Renal cortex interstitium (tissue), 11 donors: ENCODE measurements at regions not wholly inside any gene's neighbourhood (a gene's known extent, or its start where the extent isn't known, plus 50 kb on each side); places are given as distances from the start of the nearest gene placed in this dataset.

Experiments
- DNase-seq, 11 donors: peaks; one replicate each; pipeline ENCODE4 v3.0.0-alpha.2; 2013; ENCODE audit warnings: low read depth in 9 of 11, low spot score in 4 of 11; ENCODE audit errors: extremely low read depth in 1 of 11

DNA sequence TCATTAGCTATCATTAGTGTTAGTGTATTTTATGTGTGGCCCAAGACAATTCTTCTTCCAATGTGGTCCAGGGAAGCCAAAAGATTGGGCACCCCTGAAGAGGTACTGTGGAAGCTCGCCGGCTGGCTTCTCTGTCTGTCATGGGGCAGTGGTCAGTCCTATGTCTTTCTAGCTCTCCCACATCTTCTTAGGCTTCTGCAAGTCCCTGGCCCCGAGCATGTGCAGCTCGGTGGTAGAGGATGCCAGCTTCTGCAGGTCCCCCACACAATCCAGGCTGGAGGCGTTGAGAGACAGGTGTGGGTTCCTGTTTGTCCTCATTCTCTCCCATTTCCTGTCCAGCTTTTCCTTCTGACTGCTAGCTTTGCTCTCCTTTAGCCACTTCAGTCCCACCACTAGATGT lies 134.1 kb upstream of the NALF2 start:
- DNase-seq: no peak

DNA sequence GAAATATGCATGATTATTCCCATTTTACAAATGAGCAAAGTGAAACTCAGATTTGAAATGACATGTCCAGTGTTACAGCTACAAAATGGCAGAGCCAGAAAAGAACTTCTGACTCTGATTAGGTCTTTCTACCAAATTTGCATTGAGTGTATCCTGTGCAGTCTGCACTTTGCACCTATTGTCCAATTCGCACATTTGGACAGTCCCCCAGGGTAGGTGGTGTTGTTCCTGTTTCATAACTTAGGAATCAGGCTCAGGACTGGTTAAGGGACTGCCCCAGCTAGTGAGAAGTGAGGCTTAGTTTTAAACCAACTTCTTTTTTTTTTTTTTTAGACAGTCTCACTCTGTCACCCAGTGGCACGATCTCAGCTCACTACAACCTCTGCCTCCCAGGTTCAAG lies 137.9 kb upstream of the NALF2 start:
- no peak for DNase-seq

DNA sequence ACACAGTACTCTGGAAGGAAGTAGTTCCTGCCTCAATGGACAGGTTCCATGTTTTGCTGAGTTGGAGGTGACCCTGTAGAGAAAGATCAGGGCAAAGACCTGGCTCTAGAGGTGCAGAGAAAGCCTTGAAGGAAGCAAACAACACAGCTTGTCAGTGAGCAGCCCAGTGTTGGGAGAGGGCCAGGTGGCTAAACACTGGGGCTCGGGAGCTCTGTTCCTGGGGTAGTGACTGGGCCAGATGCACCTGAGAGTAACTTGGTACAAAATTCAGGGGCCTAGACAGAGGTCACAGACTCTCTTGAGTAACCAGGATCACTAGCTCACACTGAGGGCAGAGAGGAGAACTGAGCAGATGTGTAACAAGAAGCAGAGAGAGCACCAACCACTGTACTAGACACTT lies 138.4 kb upstream of the NALF2 start:
- no peak for DNase-seq

GRCh38 chrX:69365349-69365748 lies 138.8 kb upstream of the NALF2 start:
- DNase-seq: no peak

DNA sequence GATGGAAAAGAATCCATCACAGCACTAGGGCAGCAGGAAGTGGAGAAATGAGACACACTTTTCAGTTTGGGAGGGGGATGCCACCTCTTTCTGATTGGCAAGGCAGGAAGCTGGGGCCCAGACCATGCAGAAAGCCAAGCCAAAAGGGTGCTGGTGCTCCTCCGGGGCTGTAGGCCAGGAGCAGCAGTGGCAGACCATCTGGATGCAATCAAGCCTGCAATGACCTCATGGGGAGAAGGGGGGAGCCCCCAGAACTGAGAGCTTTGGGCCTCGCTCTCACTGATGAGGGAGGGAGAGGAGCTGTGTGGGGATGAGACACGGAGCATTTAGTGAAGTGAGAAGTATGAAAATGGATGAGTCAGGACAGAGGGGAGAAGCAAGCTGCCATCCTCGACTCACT lies 141.3 kb upstream of the NALF2 start:
- DNase-seq: no peak

DNA sequence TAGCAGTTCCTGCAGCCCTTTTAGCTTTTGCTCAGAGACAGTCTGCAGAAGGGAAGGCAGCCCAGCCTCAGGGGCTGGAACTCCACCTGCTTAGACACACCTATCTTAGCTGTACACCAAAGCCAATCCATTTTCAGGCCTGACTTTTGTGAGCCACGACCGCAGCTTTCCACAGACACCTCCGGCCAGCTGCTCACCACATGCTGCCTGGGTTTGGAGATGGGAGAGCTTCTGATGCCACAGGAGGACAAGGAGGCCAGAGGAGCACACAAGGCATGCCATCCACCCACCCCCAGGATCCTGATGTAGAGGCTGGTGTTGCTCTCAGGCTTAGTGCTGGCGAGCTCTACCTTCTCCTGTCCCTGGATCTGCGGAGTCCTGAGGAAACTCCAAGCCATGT lies 141.8 kb upstream of the NALF2 start:
- DNase-seq: no peak

GRCh38 chrX:69361311-69361845 lies 142.7 kb upstream of the NALF2 start:
- DNase-seq: peak in 1 of 11 donors; percentile 3

GRCh38 chrX:69357317-69357716 lies 146.8 kb upstream of the NALF2 start:
- no peak for DNase-seq

GRCh38 chrX:69324851-69325250 lies 159.6 kb upstream of the PJA1 start:
- no peak for DNase-seq

GRCh38 chrX:69323786-69324720 lies 158.8 kb upstream of the PJA1 start:
- no peak for DNase-seq

GRCh38 chrX:69321789-69322188 lies 156.5 kb upstream of the PJA1 start:
- DNase-seq: no peak

- no peak for DNase-seq
These were observed 155.9 kb upstream of the PJA1 start for GRCh38 chrX:69321006-69321655.

DNA sequence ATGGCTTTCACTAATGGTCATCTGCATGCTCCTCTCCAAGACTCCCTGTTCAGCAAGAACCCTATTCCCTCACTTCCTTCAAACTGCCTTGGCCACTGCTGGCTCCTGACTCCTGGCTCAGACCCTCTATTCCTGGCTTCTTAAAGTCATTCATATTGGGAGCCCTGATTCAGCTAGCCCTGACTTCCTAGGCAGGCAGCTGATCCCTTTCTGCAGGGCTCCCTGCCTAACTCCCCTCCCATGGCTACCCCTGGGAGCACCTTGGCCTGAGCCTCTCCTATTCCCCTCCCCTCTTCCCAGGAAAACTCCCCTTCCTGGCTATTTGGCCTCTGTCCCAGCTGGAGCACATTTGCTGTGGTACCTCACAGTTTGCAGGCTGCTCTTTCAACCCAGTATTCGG lies 154.9 kb upstream of the PJA1 start:
- DNase-seq: no peak

GRCh38 chrX:69319376-69319775 lies 154.1 kb upstream of the PJA1 start:
- DNase-seq: no peak

DNA sequence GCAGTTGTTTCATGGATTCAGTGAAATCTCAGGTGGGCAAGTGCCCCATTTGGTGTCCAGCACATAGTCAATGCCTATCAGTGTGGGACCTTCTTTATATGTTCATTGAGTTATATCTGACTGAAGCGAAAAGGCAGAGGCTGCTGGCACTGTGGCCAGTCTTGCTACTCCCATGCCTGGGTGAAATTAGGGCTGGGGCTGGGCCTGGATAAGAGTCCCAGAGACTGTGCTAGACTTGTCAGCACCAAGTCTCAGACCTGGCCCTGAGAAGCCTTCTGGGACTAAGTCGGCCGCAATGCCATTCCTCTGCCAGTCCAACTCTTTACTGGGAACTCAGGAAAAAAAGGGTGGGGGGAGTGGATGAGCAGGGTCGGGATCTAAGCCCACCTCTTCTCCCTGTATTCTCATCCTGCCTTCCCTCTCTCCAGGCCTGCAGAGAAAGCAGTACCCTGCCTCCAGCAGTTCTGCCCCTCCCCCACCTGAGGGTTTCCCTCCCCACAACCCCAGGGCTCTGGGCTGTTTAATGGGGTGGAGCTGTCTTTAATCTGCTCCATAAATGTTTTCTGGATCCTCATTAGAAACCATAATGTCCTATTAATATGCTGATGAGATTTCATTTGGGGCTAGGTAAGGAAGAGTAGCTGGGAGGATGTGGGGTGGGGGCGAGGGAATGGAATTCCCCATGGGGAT lies 153.5 kb upstream of the PJA1 start:
- DNase-seq: no peak

DNA sequence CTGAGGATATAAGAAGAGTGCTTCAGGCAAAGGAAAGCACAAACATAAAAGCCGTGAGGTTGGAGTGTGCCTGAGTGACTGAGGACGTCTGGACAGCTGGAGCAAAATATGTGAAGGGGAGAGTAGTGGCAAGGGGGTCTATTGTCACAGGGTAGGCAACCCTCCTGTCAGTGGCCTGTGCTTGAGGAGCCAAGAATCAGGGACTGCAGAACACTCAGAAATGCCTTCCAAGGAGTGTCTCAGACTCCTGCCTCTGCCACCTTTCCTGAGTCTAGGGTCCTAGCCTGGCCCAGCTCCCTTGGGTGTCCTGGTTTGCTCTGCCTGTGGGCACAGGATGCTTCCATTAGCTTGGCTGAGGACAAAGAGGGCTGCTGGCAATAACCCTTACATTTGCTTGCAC lies 152.5 kb upstream of the PJA1 start:
- no peak for DNase-seq

DNA sequence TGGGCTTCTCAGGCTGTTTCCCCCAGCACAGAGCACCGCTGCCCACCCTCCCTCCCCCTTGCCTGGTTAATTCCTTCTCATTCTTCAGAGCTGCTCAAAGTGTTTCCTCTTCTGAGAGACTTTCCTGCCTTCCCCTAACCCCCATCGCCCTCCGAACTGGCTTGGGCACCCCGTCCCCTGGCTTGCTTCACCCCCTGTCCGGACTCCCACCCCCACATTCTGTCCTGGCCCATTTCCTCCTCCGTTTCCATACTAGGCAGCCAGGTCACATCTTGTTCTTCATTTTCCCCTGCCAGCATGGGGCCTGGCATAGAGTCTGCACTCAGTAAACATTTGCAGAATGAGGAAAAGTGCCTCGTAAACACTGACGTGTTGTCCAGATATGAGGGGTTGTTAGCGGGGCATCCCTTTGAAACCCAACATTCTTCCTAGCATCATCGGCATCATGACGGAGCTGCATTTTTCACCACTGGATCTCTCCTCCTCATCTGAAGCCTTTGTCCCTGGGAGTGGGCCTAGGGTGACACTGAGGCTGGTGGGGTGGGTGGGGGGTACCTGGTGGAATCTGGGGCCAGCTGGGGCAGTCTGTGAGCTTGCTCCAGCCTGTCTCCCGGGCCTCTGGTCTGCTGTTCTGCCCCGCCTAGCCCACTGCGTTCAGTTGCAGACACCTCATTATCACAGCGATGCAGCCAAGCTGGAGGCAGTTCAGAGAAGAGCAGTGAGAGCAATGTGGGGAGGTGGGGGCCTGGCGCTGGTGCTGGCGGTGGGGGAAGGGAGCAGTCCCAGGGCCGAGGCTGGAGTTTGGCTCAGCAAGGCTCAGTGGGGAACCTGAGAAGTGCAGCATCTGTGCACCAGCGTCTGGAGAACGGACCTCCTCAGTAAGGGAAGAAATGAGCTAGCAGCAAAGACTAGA lies 149.4 kb upstream of the PJA1 start:
- no peak for DNase-seq

- DNase-seq: no peak
These were observed 148.5 kb upstream of the PJA1 start for GRCh38 chrX:69313617-69314290.
